ENCODE measurements at regions not wholly inside any gene's neighbourhood (a gene's known extent, or its start where the extent isn't known, plus 50 kb on each side); places are given as distances from the start of the nearest gene placed in this dataset.

GRCh38 chr13:22939157-22939556, 241.6 kb upstream of the SGCG start:
- no peak for TF ChIP-seq CTCF (IDR thresholded peaks at IDR 0.05; ENCODE audit: insufficient read depth, low read depth, low read length)
- no peak for TF ChIP-seq EZH2 (IDR thresholded peaks at IDR 0.05; ENCODE audit: insufficient read depth, low read length)
